Right lobe of liver (tissue), 6 donors: ENCODE measurements at regions not wholly inside any gene's neighbourhood (a gene's known extent, or its start where the extent isn't known, plus 50 kb on each side); places are given as distances from the start of the nearest gene placed in this dataset.
"Not testable (repeated sequence)": the region's sequence is repeated elsewhere in the genome, so short reads cannot be mapped to it uniquely, and the experiment has no call there.

Experiments used
- ATAC-seq, 4 donors: fragments of 200-7000 bp; cut with Tn5 transposase; one replicate each; pipeline ENCODE4 v1.9.1; 2020; ENCODE audit warnings: mild to moderate bottlenecking in 4 of 4, moderate library complexity in 4 of 4
- DNase-seq, 3 donors: peaks; one replicate each; pipeline ENCODE4 v3.0.0-alpha.2; 2020
- H3K27ac ChIP-seq, 3 donors: fragments of 200-600 bp; one replicate each; pipeline ENCODE4 v1.8.0; 2022
- H3K27me3 ChIP-seq, 2 donors: fragments of 200-600 bp; one replicate each; pipeline ENCODE4 v1.8.0; 2022
- H3K36me3 ChIP-seq, 4 donors: fragments of 200-600 bp; sonication (generic) in 1 of 4; one replicate each; pipeline versions ENCODE4 v1.5.1 to v1.8.0; 2017 to 2022; ENCODE audit warnings: control low read depth in 1 of 4
- H3K4me1 ChIP-seq, 4 donors: fragments of 200-600 bp; sonication (generic) in 1 of 4; one replicate each; pipeline versions ENCODE4 v1.5.1 to v1.8.0; 2017 to 2022; ENCODE audit warnings: control low read depth in 1 of 4
- H3K4me3 ChIP-seq, 3 donors: fragments of 200-600 bp; one replicate each; pipeline ENCODE4 v1.8.0; 2022
- H3K9me3 ChIP-seq, 4 donors: fragments of 200-600 bp; sonication (generic) in 1 of 4; one replicate each; pipeline versions ENCODE4 v1.5.1 to v1.8.0; 2017 to 2022; ENCODE audit warnings: control low read depth in 1 of 4
- WGBS: methylation state at CpG from one replicate; pipeline ENCODE4 v1.1.6; 2018; ENCODE audit warnings: low coverage, low lambda C conversion rate; ENCODE audit not compliant: insufficient coverage; ENCODE audit errors: missing lambda C conversion rate; 5-methylcytosine and 5-hydroxymethylcytosine counted together
- intact Hi-C, 2 donors: fragments of 100-400 bp; cut with DNase I; formaldehyde crosslinking; loops; one replicate each; pipeline versions ENCODE4 v1.11.2 to v1.14.1; 2022
- donor health status: DM: no; HTN: yes; CAD: no.
- donor health status: DM: no; HTN: no; CAD: no.
- donor health status: DM: no; HTN: no; CAD: no.
- donor health status: DM: no; HTN: yes; CAD: no.
- donor health status: DM: no; HTN: yes; CAD: no.

GRCh38 chrY:24272852-24273251, 225.0 kb upstream of the CDY1B start:
- not testable (repeated sequence) for H3K27ac ChIP-seq, H3K27me3 ChIP-seq
- ATAC-seq = peak in 1 of 4 donors; percentile 32

GRCh38 chrY:24270659-24271058, 222.8 kb upstream of the CDY1B start:
- H3K4me1 ChIP-seq, H3K27ac ChIP-seq, intact Hi-C loops, H3K27me3 ChIP-seq, H3K36me3 ChIP-seq, H3K4me3 ChIP-seq, DNase-seq, H3K9me3 ChIP-seq: not testable (repeated sequence)
- no CpG with 5 or more reads among the region's 2 CpGs for WGBS
- ATAC-seq = peak in 1 of 4 donors; percentile 71

More at GRCh38 chrY:24272852-24273251, 225.0 kb upstream of the CDY1B start:
- intact Hi-C loops, DNase-seq, H3K36me3 ChIP-seq, H3K4me1 ChIP-seq, H3K4me3 ChIP-seq, H3K9me3 ChIP-seq: not testable (repeated sequence)

GRCh38 chrY:24262176-24262575, 214.4 kb upstream of the CDY1B start:
- ATAC-seq = not testable (repeated sequence)
- WGBS = no CpG with 5 or more reads among the region's 2 CpGs

GRCh38 chrY:24261417-24261816, 213.6 kb upstream of the CDY1B start:
- H3K27ac ChIP-seq, DNase-seq, intact Hi-C loops, H3K4me1 ChIP-seq, H3K36me3 ChIP-seq, H3K27me3 ChIP-seq, ATAC-seq, H3K4me3 ChIP-seq, H3K9me3 ChIP-seq: not testable (repeated sequence)
- WGBS = no CpG with 5 or more reads among the region's 8 CpGs

More at GRCh38 chrY:24262176-24262575, 214.4 kb upstream of the CDY1B start:
- intact Hi-C loops, H3K36me3 ChIP-seq, H3K9me3 ChIP-seq, H3K27me3 ChIP-seq, H3K4me1 ChIP-seq, DNase-seq, H3K27ac ChIP-seq, H3K4me3 ChIP-seq: not testable (repeated sequence)

- ATAC-seq, H3K4me1 ChIP-seq, H3K36me3 ChIP-seq, DNase-seq, H3K27ac ChIP-seq, H3K4me3 ChIP-seq, H3K9me3 ChIP-seq, H3K27me3 ChIP-seq, intact Hi-C loops: not testable (repeated sequence)
- no CpG with 5 or more reads among the region's 4 CpGs for WGBS
These were observed 202.5 kb upstream of the CDY1B start for GRCh38 chrY:24250218-24250860.
